ENCODE measurements at regions not wholly inside any gene's neighbourhood (a gene's known extent, or its start where the extent isn't known, plus 50 kb on each side); places are given as distances from the start of the nearest gene placed in this dataset.

- DNase-seq, result no peak
Measured at GRCh38 chr6:154561750-154562149, 51.3 kb upstream of the CNKSR3 start.

GRCh38 chr6:154565331-154565730 lies 54.8 kb upstream of the CNKSR3 start:
- DNase-seq, result no peak

DNA sequence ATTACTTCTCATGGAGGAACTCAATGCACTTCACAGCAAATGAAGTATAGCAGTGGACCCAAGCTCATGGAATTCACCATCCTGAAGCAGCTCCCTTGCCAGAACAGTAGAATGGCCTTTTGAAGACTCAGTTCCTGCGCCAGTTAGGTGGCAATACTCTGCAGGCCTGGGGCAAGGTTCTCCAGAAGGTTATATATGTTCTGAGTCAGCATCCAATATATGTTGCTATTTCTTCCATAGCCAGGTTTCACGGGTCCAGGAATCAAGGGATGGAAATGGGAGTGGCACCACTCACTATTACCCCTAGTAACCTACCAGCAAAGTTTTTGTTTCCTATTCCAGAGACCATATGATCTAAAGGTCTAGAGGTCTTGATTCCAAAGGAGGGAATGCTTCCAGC lies 56.4 kb upstream of the CNKSR3 start:
- DNase-seq, result no peak

- DNase-seq, result no peak
Measured at GRCh38 chr6:154567695-154568220, 57.3 kb upstream of the CNKSR3 start.

DNA sequence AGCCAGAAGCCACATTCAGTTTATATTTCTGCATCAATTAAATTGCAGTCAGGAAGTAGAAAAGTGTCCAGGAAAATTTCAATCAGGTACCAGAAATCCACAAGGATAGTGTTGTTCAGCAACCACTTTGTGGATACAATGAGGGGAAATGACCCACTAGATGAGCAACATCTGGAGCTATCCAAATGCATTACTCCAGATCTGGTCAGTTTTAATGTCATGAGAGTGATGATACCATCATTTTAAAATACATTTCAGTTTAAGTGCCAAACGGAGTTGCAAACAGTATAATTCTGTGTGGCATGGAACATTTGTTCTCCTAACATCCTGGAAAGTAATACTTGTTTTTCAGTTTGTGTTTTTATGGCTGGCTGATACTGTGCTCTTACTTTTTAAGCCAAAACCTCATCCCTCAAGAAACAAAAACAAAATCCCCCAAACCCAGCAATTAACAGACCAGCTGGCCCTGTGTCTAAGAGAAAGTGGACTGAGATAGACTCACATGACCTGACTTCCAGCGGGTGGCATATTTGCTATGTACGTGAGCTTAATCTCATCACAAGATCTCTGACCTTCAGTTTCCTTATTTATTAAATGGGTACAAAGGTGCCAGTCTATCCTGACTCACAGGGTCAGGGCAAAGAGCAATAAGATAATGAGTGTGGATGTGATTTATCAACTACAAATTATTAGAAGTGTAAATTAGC lies 58.8 kb upstream of the CNKSR3 start:
- no peak for DNase-seq

GRCh38 chr6:154570505-154570904 lies 60.0 kb upstream of the CNKSR3 start:
- no peak for DNase-seq

DNA sequence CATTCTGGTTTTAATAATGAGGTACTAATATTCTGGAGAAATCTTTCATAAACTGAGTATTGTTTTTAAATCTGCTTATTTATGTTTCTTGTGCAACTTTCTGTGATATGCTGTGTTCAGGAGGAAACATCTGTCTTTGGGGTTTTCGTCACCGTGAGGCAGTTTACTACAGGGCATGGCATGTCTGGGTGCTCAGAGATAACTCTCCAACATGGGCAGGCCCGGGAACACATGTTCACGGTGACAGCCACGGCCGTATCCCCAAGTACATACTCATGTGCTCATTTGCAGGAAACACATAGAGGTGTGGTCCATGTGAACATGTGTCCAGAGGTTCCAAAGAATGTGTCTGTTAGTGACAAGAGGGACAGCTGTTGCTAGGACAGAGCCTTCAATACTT lies 62.1 kb upstream of the CNKSR3 start:
- no peak for DNase-seq

DNA sequence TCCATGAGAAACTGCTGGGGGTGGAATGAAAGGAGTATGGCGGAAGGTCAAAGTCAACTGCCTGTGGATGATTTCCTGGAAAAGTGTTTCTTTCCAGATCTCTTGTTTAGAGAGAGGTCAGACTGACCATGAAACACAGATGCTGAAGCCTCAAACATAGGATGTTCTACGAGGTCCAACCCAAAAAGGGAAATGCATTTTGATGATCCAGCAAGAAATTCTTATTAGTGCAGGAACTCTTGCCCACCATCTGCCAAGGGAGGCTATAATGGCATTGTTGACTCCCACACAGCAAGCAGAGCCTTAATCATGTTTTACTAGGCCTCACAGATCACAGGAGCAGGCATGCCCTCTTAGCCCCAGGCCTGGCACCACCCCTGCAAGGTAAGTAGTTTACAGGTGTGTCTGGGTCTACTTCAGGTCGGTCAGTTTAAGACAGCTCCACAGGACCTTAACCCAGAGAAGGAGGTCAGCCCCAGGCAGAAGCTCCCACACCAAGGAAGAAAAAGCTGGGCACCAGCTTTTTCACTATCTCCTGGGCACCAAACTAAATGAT lies 67.6 kb upstream of the CNKSR3 start:
- no peak for DNase-seq

- no peak for DNase-seq
Measured at GRCh38 chr6:154579046-154579445, 68.6 kb upstream of the CNKSR3 start.

- DNase-seq, result no peak
Measured at GRCh38 chr6:154579485-154579884, 69.0 kb upstream of the CNKSR3 start.

GRCh38 chr6:154580397-154581135 lies 70.1 kb upstream of the CNKSR3 start:
- no peak for DNase-seq

GRCh38 chr6:154582696-154583095 lies 72.2 kb upstream of the CNKSR3 start:
- DNase-seq, result no peak

- no peak for DNase-seq
Measured at GRCh38 chr6:154583546-154584188, 73.2 kb upstream of the CNKSR3 start.

GRCh38 chr6:154590756-154591155 lies 80.3 kb upstream of the CNKSR3 start:
- DNase-seq, result no peak

DNA sequence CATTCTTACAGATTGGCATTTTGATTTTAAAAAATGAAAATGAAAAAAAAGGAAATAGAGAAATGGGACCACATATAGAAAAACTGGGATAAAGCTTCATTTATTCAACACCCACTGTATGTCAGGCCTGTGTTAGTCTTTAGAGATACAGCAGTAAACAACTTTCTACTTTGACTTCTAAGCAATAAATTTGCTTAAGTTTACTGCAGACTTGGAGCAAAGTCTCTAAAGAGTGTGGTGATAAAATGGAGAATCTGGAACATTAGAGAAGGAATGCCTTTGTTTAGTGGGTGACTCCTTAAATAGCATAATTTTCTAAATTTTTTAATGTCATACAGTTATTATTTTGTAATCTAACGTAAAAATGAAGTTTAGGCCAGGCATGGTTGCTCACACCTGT lies 80.7 kb upstream of the CNKSR3 start:
- no peak for DNase-seq

GRCh38 chr6:154592199-154592860 lies 81.8 kb upstream of the CNKSR3 start:
- DNase-seq, result no peak

- no peak for DNase-seq
Measured at GRCh38 chr6:154593122-154593521, 82.6 kb upstream of the CNKSR3 start.

DNA sequence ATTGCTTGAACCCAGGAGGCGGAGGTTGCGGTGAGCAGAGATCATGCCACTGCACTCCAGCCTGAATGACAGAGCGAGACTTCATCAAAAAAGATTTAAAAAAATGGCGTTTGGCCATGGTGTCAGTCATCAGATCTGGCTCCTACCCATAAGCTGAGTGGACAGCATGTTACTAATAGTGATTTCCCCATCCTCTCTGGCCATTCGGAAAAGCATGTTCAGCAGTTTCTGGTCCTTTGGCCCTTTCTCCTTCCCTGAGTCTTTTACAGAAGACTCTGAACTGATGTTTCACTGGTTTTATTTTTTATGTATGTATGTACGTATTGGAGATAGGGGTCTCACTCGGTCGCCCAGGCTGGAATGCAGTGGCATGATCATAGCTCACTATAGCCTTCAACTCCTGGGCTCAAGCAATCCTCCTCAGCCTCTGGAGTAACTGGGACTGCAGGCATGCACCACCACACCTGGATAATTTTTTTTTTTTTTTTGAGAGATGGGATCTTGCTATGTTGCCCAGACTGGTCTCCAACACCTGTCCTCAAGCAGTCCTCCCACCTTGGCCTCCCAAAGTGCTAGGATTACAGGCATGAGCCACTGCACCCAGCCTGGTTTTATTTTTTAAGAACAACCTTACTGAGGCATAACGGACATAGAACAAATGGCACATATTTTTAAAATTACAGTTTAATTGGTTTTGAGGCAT lies 84.2 kb upstream of the CNKSR3 start:
- DNase-seq, result no peak

DNA sequence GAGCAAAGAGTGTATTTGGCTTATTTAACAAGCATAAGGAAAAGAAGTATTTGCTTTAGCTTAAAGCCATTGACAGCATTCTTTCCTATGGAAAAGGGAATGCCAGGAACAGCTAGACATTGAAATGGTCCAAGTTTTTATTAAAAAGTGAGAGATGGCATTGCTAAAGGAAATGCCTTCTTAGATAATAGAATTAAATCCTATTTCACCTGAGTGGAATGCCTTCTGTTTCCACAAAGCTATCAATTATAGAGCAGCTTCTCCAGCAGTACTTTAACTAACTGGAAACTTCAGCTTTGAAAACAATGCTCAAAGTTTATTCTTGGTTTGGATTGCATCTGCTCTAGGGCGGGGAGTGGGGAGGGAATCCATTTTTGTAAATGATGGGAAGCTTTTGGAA lies 85.1 kb upstream of the CNKSR3 start:
- no peak for DNase-seq

DNA sequence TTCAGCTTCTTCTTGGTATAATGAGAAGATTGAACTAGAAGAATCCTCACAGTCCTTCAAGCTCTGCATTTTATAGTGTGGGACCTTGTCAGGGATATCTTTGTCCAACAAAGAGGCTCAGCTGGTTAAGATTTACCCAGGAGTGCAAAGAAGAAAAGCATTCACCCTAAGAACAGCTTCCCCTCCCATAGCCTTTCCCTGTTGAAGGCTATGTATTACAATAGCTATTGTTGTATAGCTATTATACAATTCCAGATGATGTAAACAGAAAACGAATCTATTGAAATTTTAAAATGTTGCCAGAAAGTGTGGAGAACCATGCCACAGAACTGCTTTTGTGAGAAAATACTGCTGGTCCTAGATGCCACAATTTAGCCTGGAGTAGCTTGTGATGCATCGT lies 85.5 kb upstream of the CNKSR3 start:
- DNase-seq, result no peak

GRCh38 chr6:154596701-154597100 lies 86.2 kb upstream of the CNKSR3 start:
- no peak for DNase-seq

DNA sequence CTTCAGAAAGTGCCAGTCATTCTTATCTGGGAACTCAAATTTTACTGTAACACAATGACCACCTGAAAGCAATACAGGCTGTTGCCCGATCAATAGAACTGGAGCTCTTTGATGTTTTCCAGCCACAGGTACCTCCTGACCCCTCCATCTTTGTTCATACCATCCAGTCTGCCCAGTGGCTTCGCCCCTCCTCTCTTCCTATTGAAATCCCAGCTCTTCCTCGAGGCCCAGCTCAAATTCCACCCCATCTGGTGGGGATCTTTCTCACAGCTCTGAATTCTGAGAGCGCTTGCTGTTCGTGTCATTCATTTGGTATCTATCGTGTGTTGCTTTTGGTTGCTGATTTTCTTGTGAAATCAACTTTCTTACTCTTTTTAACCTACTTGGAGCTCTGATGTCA lies 87.9 kb upstream of the CNKSR3 start:
- no peak for DNase-seq
